ENCODE measurements at regions not wholly inside any gene's neighbourhood (a gene's known extent, or its start where the extent isn't known, plus 50 kb on each side); places are given as distances from the start of the nearest gene placed in this dataset.

- TF ChIP-seq CTCF (conservative IDR thresholded peaks at IDR 0.05; ENCODE audit: low read length) = no peak
- no peak for TF ChIP-seq EZH2phosphoT487 (IDR thresholded peaks at IDR 0.05; ENCODE audit: borderline replicate concordance, low read depth, low read length)
Observed at GRCh38 chr5:7096294-7096693, 299.6 kb upstream of the ADCY2 start.
